ENCODE measurements at regions not wholly inside any gene's neighbourhood (a gene's known extent, or its start where the extent isn't known, plus 50 kb on each side); places are given as distances from the start of the nearest gene placed in this dataset.

- TF ChIP-seq POLR2A (IDR thresholded peaks at IDR 0.05), result no peak
- TF ChIP-seq CTCF (IDR thresholded peaks at IDR 0.05), result no peak
- TF ChIP-seq EP300 (IDR thresholded peaks at IDR 0.05), result no peak
These were observed 358.4 kb downstream of the GLUD2 start for GRCh38 chrX:121405826-121406225.
